ENCODE measurements at regions not wholly inside any gene's neighbourhood (a gene's known extent, or its start where the extent isn't known, plus 50 kb on each side); places are given as distances from the start of the nearest gene placed in this dataset.

GRCh38 chr5:107211630-107212029 is 459.1 kb downstream of the EFNA5 start:
- no peak for TF ChIP-seq POLR2AphosphoS5 (IDR thresholded peaks at IDR 0.05; ENCODE audit: low read depth, low read length)
- no peak for TF ChIP-seq USF1 (IDR thresholded peaks at IDR 0.05; ENCODE audit: borderline replicate concordance, low read depth)
- no peak for TF ChIP-seq CTCF (IDR thresholded peaks at IDR 0.05)
- no peak for TF ChIP-seq CHD2 (IDR thresholded peaks at IDR 0.05; ENCODE audit: low read length, partially characterized antibody)
- TF ChIP-seq USF2 (IDR thresholded peaks at IDR 0.05; ENCODE audit: borderline replicate concordance, low read depth, low read length), result no peak
- no peak for TF ChIP-seq EZH2phosphoT487 (IDR thresholded peaks at IDR 0.05; ENCODE audit: borderline replicate concordance, low read depth)
- no peak for TF ChIP-seq FOXJ3 (CRISPR knock-in tag; IDR thresholded peaks at IDR 0.05)
- no peak for TF ChIP-seq EP300 (IDR thresholded peaks at IDR 0.05; ENCODE audit: borderline replicate concordance in 1 of 2, low read depth in 1 of 2, low read length in 1 of 2)
- no peak for TF ChIP-seq REST (IDR thresholded peaks at IDR 0.05; ENCODE audit: low read depth, low read length)
- TF ChIP-seq TAF1 (IDR thresholded peaks at IDR 0.05; ENCODE audit: borderline replicate concordance, low read depth, low read length), result no peak
- no peak for TF ChIP-seq MAX (IDR thresholded peaks at IDR 0.05; ENCODE audit: low read depth)
- TF ChIP-seq MXI1 (IDR thresholded peaks at IDR 0.05; ENCODE audit: low read depth, low read length), result no peak
- TF ChIP-seq IRF3 (IDR thresholded peaks at IDR 0.05; ENCODE audit: low read depth, low read length), result no peak
- no peak for TF ChIP-seq NRF1 (IDR thresholded peaks at IDR 0.05; ENCODE audit: low read depth, low read length)
